DMS 273 (cell line): ENCODE measurements at regions not wholly inside any gene's neighbourhood (a gene's known extent, or its start where the extent isn't known, plus 50 kb on each side); places are given as distances from the start of the nearest gene placed in this dataset.
"Not testable (repeated sequence)": the region's sequence is repeated elsewhere in the genome, so short reads cannot be mapped to it uniquely, and the experiment has no call there.

Source experiments
- DNase-seq: peaks from one replicate; lab custom pipeline; 2025; ENCODE audit not compliant: unreplicated experiment; lab: John Stamatoyannopoulos, UW

DNA sequence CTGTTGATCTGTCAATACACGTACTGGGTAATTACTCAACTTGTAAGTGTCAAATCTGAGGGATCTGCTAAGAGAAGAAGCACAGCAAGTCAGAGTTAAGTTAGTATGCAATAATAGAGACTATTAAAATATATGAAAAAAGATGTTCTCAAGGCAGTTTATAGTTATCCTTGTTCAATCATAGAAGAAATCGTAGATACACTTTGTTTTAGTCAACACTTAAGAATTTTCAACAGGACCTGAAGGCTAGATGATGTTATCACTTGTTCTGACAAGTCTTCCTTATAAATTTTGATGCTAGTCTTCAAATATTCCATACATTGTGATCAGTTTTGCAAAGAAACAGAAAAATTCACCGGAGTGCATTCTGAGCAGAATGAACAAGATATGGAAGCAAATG, 91.1 kb upstream of the KCNQ5 start:
- no peak for DNase-seq

DNA sequence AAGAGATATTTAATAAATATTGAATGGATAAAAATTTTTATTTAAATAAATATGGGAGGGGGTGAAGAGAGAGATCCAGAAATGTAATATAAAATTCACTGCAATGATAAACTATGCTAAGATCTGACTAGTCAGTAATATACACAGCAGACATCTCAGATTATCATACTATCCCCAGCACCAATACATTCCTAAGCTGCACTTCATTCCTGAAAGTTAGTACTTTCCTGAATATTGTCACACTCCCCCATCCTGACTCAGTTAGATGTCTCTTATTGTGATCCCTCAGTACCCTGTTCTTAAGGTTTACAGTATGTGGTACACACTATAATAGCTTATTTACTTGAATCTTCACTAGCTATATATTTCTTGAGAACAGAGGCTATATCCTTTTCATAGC, 88.3 kb upstream of the KCNQ5 start:
- DNase-seq = no peak

GRCh38 chr6:72534236-72534635, 87.6 kb upstream of the KCNQ5 start:
- DNase-seq = no peak

DNA sequence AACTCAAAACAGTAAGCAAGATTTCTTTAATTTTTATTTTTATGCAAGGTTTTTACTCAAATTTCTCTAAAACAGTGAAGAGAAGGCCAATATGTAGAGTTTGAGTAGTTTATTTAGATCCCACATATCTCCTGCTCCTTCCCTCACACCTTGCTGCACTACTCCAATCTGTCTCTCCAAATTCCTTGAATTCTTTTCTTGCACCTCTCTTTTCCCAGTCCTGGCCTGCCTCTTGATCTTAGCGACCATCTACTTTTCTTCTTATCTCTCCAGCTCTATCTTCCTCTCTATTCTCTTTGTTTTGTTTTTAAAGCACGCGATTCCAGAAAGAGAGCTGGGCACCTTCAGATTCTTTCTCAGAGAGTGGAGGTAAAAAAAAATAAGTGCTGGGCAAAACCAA, 86.7 kb upstream of the KCNQ5 start:
- no peak for DNase-seq

- DNase-seq = no peak
Observed at GRCh38 chr6:72547020-72547419, 74.8 kb upstream of the KCNQ5 start.

DNA sequence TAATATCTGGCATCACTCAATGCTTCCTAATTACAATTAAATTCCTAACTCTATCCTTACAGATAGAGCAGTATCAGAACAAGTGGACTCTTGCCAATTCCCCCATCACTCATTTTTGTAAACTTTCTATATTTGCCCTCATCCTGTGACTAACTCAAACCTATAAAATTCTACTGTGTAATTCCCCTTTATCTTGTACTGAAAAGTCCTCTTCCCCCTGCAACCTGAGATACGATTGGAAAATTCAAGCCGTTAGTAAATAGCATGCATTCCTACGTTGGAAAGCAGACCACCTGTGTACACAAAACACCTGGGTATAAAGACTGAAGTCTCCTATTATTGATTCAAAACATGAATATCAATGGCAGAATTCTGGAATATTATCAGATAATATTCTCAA, 70.4 kb upstream of the KCNQ5 start:
- DNase-seq = no peak

- no peak for DNase-seq
Observed at GRCh38 chr6:72552938-72553337, 68.9 kb upstream of the KCNQ5 start.

GRCh38 chr6:72553531-72554511, 68.0 kb upstream of the KCNQ5 start:
- no peak for DNase-seq

DNA sequence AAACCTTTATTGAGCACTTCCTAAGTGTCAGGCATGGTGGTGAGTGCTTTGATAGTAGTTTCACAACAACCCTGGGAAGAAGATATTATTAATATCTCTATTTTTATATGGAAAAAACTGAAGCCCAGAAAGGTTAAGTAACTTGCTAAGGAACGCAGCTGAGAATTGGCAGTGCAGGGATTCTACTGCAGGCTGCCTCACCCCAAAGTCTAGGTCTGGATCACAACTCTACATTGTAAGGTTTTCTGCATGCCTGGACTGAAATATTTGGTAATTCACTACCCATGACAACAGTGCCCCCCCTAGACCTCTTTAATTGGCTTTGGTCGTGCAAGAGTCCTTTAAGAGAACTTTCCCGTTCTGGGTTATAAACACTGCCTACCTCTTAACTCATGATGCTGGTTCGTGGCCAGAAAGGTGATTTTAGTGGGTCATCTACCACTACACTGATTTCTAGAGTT, 67.1 kb upstream of the KCNQ5 start:
- no peak for DNase-seq

DNA sequence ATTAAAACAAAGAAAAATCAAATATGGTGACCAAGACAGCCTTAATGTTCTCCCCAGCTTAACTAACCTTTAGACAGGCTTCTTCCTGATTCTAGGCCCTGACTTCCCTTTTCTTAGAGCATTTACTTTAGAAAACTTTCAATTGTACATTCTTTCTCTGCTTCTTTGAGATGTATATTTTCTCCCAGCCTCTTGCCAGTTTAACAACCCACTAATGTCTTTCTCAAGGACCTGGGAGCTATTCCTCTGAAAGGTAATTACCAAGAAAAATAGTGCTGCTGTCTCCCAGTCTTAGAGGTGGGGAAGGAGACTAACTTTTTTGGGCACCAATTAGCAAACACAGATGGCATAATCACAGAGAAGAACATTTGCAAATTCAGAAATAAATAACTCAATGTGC, 62.8 kb upstream of the KCNQ5 start:
- no peak for DNase-seq

DNA sequence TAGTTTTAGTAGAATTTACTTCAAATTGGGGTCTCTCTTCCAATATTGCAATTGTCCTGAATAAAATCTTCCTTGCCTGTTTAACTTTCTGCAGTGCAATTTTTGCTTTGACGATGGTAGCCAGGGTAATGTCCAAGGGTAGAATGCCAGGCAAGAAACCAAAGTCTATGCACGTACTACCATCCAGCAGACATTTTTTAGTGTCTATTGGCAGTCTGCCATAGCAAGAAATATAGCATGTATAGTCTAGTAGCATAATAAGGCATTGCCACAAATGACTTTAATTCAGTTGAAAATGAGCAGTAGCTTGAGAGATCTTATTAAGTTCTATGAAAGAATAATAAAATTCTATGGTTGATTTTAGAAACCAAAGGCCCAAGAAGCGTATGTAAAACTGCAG, 62.3 kb upstream of the KCNQ5 start:
- DNase-seq = no peak

- DNase-seq = peak; percentile 14
Observed at GRCh38 chr6:72560721-72561593, 60.9 kb upstream of the KCNQ5 start.

DNA sequence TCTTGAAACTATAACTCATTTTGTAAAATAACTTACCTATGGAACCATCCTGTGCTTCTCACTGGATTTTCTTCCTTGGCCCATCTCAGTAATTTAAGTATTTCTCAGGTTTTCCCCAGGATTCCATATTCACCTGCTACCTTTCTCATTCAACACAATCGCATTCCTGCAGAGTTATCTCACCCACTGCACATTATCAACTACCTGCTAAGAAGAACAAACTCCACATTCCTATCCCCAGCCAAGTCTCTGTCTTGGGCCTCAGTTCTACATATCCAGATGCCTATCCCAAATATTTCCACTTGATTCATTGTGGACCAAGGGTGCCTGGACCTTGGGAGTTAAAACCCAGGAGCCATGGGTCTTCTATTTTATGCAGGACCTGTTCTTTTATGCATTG, 60.2 kb upstream of the KCNQ5 start:
- DNase-seq = no peak

DNA sequence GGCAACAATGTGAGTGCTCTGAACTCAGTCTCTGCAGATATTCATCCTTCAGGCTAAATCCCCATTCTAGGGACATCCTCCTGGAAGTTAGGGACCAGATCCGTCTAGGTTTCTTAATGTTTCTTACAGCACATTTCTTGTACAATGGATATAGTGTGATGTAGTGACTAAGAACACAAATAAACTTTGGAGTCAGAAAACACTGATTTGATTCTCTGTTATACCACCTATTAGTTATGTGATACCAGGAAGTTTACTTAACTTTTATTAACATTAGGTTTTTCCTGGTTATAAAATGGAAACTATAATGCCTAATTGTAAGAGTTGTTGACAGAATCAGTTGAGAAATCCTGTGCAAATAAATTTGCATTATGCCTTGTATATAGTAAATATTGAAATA, 57.6 kb upstream of the KCNQ5 start:
- DNase-seq = no peak

GRCh38 chr6:72571993-72572392, 49.9 kb upstream of the KCNQ5 start:
- DNase-seq = not testable (repeated sequence)
